ENCODE measurements at regions not wholly inside any gene's neighbourhood (a gene's known extent, or its start where the extent isn't known, plus 50 kb on each side); places are given as distances from the start of the nearest gene placed in this dataset.

- TF ChIP-seq NR2C2 (CRISPR knock-in tag; IDR thresholded peaks at IDR 0.05; ENCODE audit: borderline replicate concordance) (no peak), DNMT3B (CRISPR knock-in tag; conservative IDR thresholded peaks at IDR 0.05) (no peak)
- WGBS (ENCODE audit: low lambda C conversion rate), result 0% methylated on average over 2 of the region's 2 CpGs
- Histone ChIP-seq H3K4me1 (ENCODE audit: insufficient read depth, low read length) (no peaks in the 10 kb centered on the region), H4K20me1 (ENCODE audit: insufficient read depth, low read length) (no peaks in the 10 kb centered on the region), H2AFZ (ENCODE audit: low read length) (no peak overlapping the region), H3K36me3 (replicated peaks in 1 of 2; ENCODE audit: control insufficient read depth in 1 of 2, insufficient read depth in 2 of 2, low read length in 2 of 2) (no peaks in the 10 kb centered on the region), H3K79me2 (ENCODE audit: insufficient read depth, low read length) (no peaks in the 10 kb centered on the region), H3K9ac (ENCODE audit: insufficient read depth, low read depth, low read length) (no peak overlapping the region), H3K9me3 (ENCODE audit: low read length) (no peaks in the 10 kb centered on the region), H3K27me3 (ENCODE audit: control insufficient read depth in 1 of 2, insufficient read depth in 2 of 2, low read length in 2 of 2) (no peaks in the 10 kb centered on the region), H3K27ac (ENCODE audit: extremely low read length, insufficient read depth, low read length) (no peak overlapping the region), H3K4me3 (replicated peaks in 1 of 3; ENCODE audit: insufficient read depth in 1 of 3, low read depth in 2 of 3, low read length in 3 of 3) (no peak overlapping the region), H3K4me2 (ENCODE audit: low read depth, low read length) (no peak overlapping the region)
- intact Hi-C loops (cut with micrococcal nuclease; ENCODE audit: unreplicated experiment) (no loop called here), in situ Hi-C loops (cut with HindIII; ENCODE audit: extremely low pct_ligation_motif_present, low pct_unique_long_range_greater_than_20kb) (loop anchor here (25.0 kb wide), 1 partner anchor 1652 kb away; no protein-coding TSS in a partner anchor)
- POLR2A ChIA-PET, result no interaction called here
- ATAC-seq (no peak), DNase-seq (ENCODE audit: low spot score) (no peak), FAIRE-seq (no peak)
- CTCF ChIA-PET (ENCODE audit: low intra/inter-chr PET ratio, low total read pairs), result no interaction called here
- no TSS peak for BruUV-seq (replicated peaks)
Observed at GRCh38 chr3:21889166-21889565, 138.2 kb upstream of the ZNF385D start.

- FAIRE-seq, result no peak
- H4K20me1 ChIP-seq (ENCODE audit: insufficient read depth, low read length), result no peaks in the 10 kb centered on the region
- no peak overlapping the region for H3K4me2 ChIP-seq (ENCODE audit: low read depth, low read length)
- POLR2A ChIA-PET, result no interaction called here
- DNase-seq (ENCODE audit: low spot score), result no peak
- H3K27ac ChIP-seq (ENCODE audit: extremely low read length, insufficient read depth, low read length), result no peak overlapping the region
- 0% methylated on average over 2 of the region's 2 CpGs for WGBS (ENCODE audit: low lambda C conversion rate)
- intact Hi-C loops (cut with micrococcal nuclease; ENCODE audit: unreplicated experiment), result loop anchor here (2.0 kb wide), 1 partner anchor 1381 kb away; no protein-coding TSS in a partner anchor
- no peaks in the 10 kb centered on the region for H3K4me1 ChIP-seq (ENCODE audit: insufficient read depth, low read length)
- H3K9ac ChIP-seq (ENCODE audit: insufficient read depth, low read depth, low read length), result no peak overlapping the region
- H3K79me2 ChIP-seq (ENCODE audit: insufficient read depth, low read length), result no peaks in the 10 kb centered on the region
- ATAC-seq, result no peak
- no peaks in the 10 kb centered on the region for H3K27me3 ChIP-seq (ENCODE audit: control insufficient read depth in 1 of 2, insufficient read depth in 2 of 2, low read length in 2 of 2)
- in situ Hi-C loops (cut with HindIII; ENCODE audit: extremely low pct_ligation_motif_present, low pct_unique_long_range_greater_than_20kb), result loop anchor here (25.0 kb wide), 1 partner anchor 1655 kb away; no protein-coding TSS in a partner anchor
- H3K36me3 ChIP-seq (replicated peaks in 1 of 2; ENCODE audit: control insufficient read depth in 1 of 2, insufficient read depth in 2 of 2, low read length in 2 of 2), result no peaks in the 10 kb centered on the region
- CTCF ChIA-PET (ENCODE audit: low intra/inter-chr PET ratio, low total read pairs), result no interaction called here
- H2AFZ ChIP-seq (ENCODE audit: low read length), result no peak overlapping the region
- no peaks in the 10 kb centered on the region for H3K9me3 ChIP-seq (ENCODE audit: low read length)
- peak; percentile 53; the same call in 1 of the 2 replicates for TF ChIP-seq MAFF (IDR thresholded peaks at IDR 0.05; ENCODE audit: low read depth, low read length)
- no peak for TF ChIP-seq ZNF552 (CRISPR knock-in tag; IDR thresholded peaks at IDR 0.05; ENCODE audit: borderline replicate concordance)
- peak; percentile 49 to 68; a peak in 3 of 4 replicates for TF ChIP-seq MAFK (conservative IDR thresholded peaks at IDR 0.05 in 1 of 2, IDR thresholded peaks at IDR 0.05 in 1 of 2; ENCODE audit: low read length in 2 of 2)
- BruUV-seq (replicated peaks), result no TSS peak
- no peak overlapping the region for H3K4me3 ChIP-seq (replicated peaks in 1 of 3; ENCODE audit: insufficient read depth in 1 of 3, low read depth in 2 of 3, low read length in 3 of 3)
Observed at GRCh38 chr3:21892104-21892503, 141.1 kb upstream of the ZNF385D start.

Data from HepG2 (cell line).